ENCODE measurements at regions not wholly inside any gene's neighbourhood (a gene's known extent, or its start where the extent isn't known, plus 50 kb on each side); places are given as distances from the start of the nearest gene placed in this dataset.

DNA sequence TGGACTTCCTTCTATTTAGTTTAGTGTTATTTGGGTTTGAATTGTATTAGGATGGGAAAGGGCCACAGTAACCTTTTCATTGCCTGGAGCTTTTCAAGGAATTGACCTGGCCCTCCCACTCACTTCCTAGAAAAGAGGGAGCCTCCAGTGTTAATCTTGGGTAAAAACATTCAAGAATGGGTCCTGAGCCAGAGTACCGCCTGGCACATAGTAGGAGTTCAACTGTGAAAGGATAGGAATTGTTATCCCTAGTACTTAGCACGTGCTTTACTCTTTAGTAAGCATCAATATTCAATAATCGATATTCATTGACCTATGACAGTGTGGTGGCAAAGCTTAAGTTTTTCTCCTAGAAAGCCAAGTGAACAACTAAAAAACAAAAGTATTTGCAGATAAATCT lies 179.9 kb downstream of the IRS1 start:
- DNase-seq, result no peak

DNA sequence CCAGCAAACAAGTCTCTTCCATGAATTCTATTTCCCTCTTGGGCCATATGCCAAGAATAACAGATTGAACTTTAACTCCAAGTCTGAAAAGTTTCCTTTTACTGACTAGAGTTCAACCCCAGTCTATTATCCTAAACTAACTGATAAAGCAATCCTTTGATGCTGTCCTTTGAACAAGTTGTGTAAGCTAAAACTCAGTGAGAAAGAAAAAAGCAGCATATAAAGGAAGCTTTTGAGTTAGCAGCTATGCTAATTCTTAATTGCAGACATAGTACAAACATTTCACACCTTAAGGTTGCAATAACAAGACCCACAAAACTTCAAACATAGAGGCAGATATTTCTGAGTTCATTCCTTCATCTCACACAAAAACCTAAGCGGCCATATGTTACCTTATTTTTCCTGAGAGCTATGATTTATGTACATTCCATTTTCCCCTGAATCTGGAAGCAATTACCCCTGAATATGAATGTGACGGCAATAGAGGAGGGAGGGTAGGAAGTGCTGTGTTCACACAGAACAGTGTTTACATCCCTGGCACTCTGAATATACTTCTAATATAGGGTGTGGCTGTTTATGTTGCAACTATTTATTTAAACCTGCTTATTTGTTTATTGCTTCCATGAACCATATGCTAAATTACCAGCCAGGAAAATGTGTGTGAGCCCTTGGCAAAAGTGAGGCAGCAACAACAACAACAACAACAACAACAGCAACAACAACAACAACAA lies 180.6 kb downstream of the IRS1 start:
- no peak for DNase-seq

DNA sequence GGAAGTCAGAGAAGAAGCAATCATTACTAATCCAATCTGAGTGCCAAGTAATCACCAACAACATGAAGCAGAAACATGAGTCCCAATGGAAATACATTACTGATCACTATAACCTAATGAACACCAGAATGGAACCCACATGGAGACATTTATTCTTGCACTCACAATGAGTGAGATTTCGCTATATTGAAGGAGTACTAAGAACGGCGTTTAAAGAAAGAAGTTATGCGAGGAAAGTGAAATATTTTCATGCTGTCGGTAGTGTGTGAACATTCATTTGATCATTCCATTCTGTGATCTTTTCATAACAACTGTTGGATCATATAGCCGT lies 181.1 kb downstream of the IRS1 start:
- DNase-seq, result no peak

DNA sequence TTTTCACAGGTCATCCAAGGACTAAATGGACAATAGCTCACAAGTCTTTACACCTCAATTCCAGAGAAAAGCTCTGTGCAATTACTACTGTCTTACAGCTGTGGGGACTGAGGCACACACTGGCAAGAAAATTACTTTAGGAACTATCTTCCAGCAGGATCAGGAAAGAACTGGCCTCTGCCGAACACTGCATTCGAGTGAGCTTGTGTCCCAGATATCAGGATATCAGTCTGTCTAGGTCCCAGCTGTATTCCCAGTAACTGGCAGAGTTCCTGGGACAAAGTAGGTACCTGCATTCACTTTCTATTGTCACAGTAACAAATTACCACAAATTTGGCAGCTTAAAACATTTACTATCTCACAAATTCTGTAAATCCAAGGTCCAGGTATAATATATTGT lies 183.7 kb downstream of the IRS1 start:
- no peak for DNase-seq

DNA sequence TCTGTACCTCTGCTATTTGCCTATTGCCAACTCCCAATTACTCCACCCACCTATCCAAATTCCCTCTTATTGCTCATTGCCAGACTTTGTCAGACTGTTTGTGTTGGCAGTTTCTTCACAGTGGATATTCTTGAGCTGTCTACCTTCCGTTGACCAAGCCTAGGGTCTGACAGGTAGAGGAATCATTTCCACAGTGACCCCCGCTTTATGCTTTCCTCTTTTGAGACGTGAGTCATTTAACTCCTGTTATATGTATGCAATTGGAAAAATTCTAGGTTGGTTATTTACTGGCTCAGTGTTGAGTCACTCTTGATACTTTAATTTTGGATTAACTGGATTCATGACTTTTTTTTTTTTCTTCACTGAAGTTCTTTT lies 187.7 kb downstream of the IRS1 start:
- DNase-seq, result no peak

DNA sequence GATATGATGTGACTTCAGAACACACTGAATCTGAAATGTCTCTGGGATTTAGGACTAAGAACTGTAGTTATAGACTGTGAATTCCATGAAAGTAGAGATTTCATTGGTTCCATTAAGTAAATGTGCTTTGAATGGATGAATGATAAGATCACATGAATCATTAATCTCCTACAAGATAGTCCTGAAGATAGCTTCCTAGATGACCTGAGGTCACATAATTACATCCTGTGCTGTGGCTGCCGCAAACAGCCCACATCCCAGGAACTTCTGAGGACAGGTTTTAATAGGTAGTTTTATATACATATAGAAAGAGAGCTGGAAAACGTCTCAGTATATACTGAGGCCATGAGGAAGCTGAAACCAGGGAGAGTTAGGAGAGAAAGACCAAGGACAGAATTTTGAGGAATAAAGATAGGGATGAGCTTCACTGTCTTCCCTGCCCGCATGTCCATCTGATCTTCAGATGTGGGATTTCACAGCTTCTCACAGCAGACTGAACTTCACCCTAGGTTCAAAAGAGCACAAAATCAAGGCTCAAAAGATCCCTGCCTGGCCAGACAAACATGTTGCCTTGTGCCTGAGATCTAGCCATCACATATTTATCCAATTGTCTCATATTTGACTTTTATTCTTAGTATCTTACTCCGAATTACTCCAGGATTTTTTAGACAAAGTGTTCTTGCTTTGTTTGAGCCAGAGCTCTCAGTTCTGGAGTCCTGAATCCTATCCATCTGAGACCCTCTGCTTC lies 188.2 kb downstream of the IRS1 start:
- no peak for DNase-seq

DNA sequence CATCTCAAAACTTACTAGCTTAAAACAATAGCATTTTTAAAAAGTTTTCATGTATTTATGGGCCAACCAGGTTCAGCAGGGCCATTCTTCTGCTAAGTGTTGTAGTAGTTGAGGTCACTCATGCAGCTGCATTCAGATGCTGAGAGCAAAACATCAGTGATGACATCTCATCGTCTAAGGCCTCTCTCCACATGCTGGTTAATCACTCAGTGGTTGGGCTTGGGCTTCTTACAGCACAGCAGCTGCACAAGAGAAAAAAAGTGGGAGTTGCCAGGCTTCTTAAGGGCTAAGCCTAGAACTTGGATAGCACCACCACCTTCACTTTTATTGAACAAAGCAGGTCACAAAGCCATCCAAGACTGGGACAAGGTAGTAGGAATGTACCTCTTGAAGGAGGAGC lies 190.3 kb downstream of the IRS1 start:
- no peak for DNase-seq

DNA sequence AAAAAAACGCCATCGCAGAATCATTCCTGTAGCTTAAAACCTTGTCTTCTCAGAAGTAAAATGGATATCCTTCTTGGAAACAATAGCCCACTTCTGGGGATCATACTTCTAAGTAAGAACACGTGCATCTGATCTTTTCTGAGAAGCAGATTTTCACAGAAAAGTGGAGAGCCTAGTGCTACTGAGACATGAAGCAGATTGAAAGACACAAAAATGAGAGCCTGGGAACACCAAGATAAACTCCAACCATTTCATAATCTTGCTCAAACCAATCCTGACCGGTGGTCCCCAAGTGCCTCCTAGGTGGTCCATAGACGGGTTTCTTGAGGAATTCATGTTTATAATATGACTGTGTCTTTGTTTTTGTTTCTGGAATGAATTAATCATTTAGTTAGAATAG lies 191.2 kb downstream of the IRS1 start:
- no peak for DNase-seq

DNA sequence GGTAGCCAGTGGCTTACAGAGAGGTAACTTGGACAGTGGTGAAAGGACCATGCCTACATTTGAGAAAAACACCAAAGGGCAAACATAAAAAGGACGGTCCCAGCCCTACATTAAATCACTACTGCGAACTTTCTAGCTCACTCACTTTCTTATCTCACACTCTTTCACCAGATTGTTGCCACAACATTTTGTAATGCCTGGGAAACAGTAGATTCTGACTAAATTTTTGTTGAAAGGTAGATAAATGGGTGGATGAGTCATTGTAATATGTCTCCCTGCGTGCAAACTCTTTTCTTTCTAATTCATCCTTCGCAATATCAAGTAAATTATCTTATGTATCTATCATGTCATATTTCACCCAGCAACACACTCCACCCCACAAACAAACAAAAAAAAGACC lies 192.2 kb downstream of the IRS1 start:
- no peak for DNase-seq

DNA sequence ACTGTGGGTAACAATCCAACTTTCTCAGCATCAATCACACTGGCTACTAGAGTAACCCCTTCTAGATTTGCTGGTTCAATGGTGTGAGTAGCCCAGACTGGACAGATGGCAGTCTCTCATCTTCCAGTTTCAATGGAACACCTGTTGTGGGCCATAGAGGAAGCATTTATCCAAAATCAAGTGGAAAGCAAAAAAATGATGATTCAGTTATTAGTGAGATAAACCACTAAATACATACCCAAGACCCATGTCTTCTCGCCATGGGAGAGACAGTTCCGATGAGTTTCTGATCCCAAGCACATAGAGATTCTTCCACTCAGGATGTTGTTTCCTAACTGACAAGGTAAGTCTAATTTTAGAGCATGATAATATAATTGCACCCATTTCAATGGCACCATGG lies 194.0 kb downstream of the IRS1 start:
- DNase-seq, result no peak

DNA sequence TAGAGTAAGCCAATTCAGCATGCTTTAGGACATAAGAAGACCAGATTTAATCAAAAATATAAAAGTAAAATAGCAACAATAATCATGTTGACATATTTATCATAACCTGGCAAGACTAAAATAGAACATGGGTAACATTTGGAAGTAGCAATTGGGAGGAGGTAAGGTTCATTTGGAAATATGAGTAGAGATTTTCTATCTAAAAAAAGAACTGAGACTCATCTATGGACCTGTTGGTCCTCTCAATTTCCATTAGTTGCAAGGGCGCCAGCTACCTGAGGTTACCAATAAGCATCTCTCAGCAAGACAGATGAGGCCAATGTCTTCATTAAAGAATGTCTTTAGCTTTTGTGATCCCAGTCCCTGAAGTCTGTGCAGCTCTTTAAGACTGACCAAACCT lies 196.0 kb downstream of the IRS1 start:
- no peak for DNase-seq

DNA sequence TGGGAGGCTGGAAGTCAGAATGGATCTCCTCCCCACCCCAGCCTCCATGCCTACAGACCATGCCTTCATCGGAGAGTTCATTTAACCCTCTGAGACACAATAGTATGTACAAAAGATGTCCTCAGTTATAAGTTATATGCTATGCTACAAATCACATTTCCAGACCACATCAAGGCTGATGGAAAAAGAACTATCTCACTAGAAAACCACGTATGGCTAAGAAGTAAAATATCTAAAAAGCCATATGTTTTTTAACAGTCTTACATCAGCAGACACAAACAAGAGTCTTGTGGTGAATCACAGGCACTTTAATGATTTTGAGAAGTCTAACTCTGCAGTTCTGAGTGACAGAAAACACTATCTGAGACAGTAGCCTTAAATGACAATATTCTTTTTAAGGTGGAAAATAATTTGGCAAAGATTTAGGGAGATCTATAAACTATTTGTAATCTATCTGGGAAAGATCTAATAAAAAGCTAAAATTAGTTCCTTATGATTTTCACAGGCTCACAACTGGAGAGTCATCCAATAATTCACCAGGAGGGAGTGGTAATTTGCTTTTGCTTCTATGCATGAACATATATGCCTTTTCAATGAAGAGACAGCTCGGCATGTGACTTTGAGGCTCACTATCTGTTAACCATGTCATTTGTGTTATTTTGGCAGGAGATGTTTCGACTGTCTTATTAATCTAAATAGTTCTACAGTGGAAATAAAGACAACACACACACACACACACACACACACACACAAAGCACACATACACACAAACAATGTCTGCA lies 197.5 kb downstream of the IRS1 start:
- no peak for DNase-seq

DNA sequence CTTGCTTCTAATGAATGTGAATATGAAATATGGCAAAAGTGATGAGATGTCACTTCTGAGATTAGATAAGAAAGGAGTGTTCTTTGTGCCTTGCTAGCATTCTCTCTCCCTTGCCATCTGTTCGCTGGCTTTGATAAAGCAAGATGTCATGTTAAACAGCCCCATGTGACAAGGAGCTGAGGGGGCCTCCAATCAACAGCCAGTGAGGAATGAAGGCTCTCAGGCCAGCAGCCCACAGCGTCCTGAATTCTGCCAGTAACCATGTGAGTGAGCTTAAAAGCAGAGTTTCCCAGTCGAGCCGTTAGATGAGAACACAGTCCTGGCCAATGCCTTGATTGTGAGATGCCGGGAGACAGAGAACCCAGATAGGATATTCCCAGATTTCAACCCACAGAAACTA lies 198.8 kb downstream of the IRS1 start:
- no peak for DNase-seq

DNA sequence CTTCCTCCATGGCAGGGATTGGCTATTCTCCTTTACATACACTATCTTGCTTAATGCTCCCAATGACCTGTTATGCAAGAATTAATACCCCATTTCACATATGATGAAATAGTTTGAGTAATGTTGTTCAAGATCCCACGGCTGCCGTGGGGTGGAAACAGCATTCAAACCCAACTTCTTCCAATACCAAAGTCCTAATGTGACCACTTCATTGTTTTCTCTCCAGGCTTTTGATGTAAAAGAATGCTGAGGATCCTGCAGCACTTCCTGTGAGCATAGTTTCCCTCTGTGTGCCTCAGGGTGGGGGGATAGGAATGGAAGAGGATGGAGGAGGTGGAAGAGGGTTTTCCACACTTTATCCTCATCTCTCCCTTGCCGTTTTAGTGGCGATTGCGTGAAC lies 199.4 kb downstream of the IRS1 start:
- no peak for DNase-seq

DNA sequence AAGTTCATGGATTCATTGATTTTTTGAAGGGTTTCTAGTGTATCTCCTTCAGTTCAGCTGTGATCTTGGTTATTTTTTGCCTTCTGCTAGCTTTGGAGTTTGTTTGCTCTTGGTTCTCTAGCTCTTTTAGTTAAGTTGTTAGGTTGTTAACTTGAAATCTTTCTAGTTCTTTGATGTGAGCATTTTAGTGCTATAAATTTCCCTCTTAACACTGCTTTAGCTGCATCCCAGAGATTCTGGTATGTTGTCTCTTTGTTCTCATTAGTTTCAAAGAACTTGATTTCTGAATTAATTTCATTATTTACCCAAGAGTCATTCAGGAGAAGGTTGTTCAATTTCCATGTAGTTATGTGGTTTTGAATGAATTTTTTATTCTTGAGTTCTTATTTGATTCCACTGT lies 210.6 kb downstream of the IRS1 start:
- no peak for DNase-seq

DNA sequence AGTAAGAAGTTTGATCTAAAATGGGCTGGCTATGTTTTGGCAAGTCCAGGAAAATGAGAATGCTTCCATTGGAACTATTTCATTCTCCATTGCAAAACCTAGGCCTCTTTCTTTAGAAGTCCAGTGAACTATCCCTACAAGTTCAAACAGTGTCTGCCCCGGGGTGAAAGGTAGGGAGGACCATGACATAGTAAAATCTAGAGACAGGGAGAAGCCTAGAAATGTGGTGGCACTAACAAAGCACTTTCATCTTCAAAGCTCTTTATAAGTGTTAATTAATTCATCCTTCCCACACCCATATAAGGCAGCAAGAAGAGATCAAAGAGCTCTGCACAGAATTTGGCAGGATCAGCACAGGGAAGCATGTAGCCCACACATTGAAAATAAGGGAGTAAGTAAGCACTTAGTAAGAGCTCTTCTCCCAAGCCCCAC lies 214.5 kb downstream of the IRS1 start:
- DNase-seq, result no peak

DNA sequence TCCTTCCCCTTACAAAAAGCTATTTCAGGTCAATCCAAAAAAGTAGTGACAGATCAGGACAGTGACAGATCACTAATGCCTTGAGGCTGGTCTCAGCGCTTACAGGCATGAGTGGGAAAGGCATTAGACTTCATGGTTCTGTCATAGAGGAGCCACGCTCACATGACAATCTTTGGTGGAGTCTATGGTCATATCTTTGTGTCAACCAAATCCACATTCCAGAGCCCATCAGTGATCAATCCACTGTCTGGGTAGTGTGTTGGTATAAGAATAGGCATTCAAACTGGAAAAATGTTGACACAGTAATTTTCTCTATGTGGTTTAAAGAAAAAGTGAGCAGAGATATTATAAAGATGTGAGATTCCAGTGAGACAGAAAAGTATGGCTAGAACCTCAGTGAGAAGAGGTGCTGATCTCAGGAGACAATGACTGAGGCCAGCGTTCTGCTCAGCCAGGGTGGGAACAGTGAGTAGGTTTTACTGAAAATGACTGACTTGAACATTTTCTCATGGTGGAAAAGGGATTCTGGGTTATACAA lies 215.0 kb downstream of the IRS1 start:
- DNase-seq, result no peak

DNA sequence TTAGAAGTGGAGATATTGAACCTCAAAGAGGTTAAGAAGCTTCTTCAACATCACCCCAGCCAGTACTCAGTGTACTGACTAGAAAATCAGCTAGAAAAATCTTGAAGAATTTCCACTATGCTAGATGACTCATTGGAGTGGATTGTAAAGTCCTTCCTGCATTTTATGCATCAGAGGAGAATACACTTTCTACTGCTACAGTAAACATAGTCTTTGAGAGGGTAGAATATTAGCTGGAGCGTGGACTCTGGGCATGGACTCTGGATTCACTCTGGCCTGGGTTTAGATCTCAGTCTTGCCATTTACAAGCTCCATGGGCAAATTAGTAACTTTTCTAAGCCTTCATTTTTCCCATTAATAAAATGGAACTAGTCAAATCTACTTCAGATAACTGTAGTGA lies 215.9 kb downstream of the IRS1 start:
- no peak for DNase-seq

DNA sequence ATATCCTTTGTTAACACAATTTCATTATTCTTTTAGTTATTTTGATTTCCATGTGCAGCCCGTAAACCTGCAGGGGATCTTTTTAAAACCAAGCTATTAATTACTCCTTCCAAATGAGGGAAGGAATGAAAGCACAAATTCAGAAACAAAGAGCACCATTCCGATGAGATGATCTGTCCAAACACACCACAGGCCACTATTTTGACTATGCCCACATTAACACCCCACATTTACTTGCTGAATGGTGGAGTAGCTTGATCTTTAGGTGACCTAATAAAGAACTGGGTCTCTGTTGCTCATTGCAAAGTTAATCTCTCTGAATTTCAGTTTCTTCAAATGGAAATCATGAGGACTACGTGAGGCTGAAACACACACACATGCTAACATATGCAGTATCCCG lies 218.0 kb downstream of the IRS1 start:
- DNase-seq, result no peak

DNA sequence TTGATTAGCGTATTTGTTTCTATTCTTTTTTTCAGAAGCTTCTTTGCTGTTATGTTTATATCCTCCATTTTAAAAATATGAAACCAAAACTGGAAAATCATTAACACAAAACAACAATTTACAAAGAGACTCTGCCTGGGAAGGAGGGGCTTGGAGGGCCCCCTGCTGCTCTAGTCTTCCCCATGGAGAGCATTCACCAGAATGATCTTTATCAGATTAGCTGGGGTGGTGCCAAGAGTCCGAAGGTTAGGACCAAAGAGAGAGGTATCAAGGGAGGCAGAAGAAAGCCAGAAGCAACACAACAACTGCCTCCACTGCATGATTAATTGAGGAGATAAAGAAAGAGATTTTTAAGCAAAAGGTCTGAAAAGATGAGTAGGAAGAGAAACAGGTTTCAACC lies 218.6 kb downstream of the IRS1 start:
- no peak for DNase-seq

DNA sequence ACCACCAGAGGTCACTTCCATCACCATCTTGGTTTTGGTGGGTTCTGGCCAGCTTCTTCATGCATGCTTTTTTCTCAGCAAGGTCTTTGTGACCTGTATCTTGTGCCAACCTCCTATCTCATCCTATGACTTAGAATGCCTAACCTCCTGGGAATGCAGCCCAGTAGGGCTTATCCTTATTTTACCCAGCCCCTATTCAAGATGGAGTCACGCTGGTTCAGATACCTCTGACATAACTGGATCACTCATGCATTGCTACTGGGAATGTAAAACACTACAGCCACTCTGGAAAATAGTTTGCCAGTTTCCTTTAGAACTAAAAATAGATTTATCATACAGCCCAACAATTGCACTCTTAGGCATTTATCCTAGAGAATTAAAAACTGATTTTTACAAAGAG lies 219.2 kb downstream of the IRS1 start:
- DNase-seq, result no peak

DNA sequence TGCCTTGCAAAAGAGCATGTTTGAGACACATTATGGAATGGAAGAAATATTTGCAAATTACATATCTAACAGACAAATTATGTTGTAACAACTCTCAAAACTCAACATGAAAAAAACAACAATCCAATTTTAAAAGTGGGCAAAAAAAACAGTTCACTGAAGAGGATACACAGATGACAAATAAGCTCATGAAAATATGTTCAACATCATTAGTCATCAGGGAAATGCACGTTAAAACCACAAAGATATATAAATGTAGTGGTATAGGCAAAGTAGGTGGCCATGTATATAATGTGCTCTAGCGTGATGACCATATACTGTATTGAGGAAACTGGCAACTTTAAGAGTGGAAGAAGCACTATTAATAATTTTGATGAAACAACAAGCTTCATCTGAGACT lies 220.1 kb downstream of the IRS1 start:
- no peak for DNase-seq

DNA sequence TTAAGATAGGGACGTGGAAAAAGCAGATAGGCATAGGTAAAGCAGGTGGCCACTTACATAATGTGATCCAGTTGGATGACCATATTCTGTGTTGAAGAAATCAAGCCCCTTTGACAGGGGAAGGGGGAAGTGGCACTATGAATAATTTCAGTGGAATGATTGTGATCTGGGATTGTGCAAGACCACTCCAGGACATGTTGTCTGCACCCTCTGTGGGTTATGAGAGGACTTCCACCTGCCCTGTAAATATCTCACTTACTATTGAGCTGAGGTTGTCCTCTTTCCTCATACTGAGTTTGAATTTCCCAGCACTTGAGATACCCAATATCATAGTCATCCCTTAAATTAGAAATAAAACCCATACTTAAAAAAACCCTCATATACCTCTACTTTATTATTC lies 220.7 kb downstream of the IRS1 start:
- no peak for DNase-seq

DNA sequence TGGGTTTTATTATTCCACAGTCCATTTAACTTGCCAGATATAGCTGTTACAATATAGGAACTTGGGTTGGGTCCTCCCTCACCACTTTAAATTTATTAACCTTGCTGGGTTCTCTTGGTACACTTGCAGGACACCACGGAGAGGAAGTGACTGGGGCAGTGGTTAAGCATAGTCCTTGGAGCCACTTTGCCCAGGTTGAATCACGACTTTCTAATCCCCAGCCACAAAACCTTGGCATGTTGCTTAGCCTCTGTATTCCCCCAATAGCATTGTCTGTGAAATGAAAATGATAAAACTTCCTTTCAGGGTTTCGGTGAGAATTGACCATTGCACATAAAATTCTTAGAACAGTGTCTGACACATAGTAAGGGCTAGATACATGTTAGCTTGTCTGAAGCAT lies 221.2 kb downstream of the IRS1 start:
- no peak for DNase-seq

All from DMS79 (cell line).